Prostate gland (tissue), 2 donors: ENCODE measurements at regions not wholly inside any gene's neighbourhood (a gene's known extent, or its start where the extent isn't known, plus 50 kb on each side); places are given as distances from the start of the nearest gene placed in this dataset.

Source experiments
- DNase-seq: peaks from one replicate; pipeline ENCODE4 v3.0.0-alpha.2; 2019; ENCODE audit warnings: low spot score
- H3K27ac ChIP-seq, 2 donors: fragments of 200-600 bp; sonication (generic); 2 replicates each; pipeline ENCODE4 v1.5.1; 2017 to 2019
- H3K27me3 ChIP-seq: fragments of 200-600 bp; sonication (generic); replicated peaks from 2 replicates; pipeline ENCODE4 v1.5.1; 2019; ENCODE audit not compliant: insufficient read depth
- H3K36me3 ChIP-seq, 2 donors: fragments of 200-600 bp; sonication (generic); 1 replicate in 1 of 2; 2 replicates in 1 of 2; pipeline versions ENCODE4 v1.5.1 to v1.8.1; 2017 to 2019
- H3K4me1 ChIP-seq: fragments of 200-600 bp; sonication (generic); replicated peaks from 2 replicates; pipeline ENCODE4 v1.5.1; 2019
- H3K4me3 ChIP-seq, 2 donors: fragments of 200-600 bp; sonication (generic); 2 replicates each; pipeline ENCODE4 v1.5.1; 2017 to 2019
- H3K9me3 ChIP-seq: fragments of 200-600 bp; sonication (generic); 2 replicates; pipeline ENCODE4 v1.5.1; 2017
- POLR2A ChIP-seq: fragments of 450-650 bp; IDR thresholded peaks from one replicate; pipeline ENCODE4 v1.6.1; 2016; ENCODE audit warnings: antibody characterized with exemption, mild to moderate bottlenecking
- POLR2AphosphoS5 ChIP-seq: sonication (generic); formaldehyde crosslinking; IDR thresholded peaks from one replicate; pipeline ENCODE4 v1.6.1; 2017; ENCODE audit warnings: antibody characterized with exemption
- WGBS: methylation state at CpG from one replicate; pipeline ENCODE4 v1.1.5; 2018; 5-methylcytosine and 5-hydroxymethylcytosine counted together
- intact Hi-C: fragments of 100-400 bp; cut with DNase I; formaldehyde crosslinking; loops from one replicate; pipeline ENCODE4 v1.14.2; 2022
- TF ChIP-seq, protein P1 (sequence below), 4 experiments: fragments of 200-600 bp in 2 of 4; fragments of 450-650 bp in 2 of 4; sonication (generic) in 2 of 4; IDR thresholded peaks; 1 replicate in 3 of 4; 2 replicates in 1 of 4; pipeline ENCODE4 v1.5.1; 2016 to 2019; ENCODE audit warnings: antibody characterized with exemption in 4 of 4, mild to moderate bottlenecking in 2 of 4, moderate library complexity in 2 of 4

DNA sequence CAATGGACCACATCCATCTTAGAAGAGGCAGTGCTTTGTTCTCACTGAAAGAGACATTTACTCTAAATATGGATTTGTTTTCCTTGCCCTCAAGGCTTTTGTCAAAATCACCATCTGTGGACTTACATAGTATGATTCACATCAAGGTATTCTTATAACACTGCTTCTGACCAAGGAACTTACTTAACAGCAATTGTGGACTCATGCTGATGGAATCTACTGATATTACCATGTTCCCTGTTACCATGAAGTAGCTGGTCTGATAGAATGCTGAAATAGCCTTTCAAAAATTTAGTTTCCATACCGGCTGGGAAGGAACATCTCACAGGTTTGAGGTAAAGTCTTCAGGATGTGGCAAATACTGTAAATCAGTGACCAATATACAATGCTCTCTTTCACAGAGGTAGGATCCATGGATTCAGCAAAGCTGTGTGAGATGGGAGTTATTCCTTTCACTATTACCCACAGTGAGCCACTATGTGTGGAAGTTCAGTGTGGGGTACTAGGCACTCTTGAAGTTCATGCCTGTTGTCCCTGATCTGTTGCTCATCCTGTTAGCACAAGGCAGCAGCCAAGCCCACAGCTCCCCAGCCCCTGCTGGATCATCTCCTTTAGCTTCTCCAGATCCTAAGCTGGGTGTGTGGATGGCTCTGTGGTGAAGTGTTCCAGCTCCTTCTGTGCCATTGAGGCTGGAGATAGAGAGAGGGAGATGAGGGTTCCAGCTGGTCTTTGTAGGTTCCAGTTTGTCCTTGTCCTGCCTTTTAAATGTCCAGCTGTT, 126.4 kb downstream of the ATP23 start:
- Histone ChIP-seq H3K4me3 (no peak overlapping the region), H3K4me1 (no peaks in the 10 kb centered on the region), H3K27ac (no peak overlapping the region), H3K9me3 (no peaks in the 10 kb centered on the region), H3K36me3 (no peaks in the 10 kb centered on the region), H3K27me3 (no peaks in the 10 kb centered on the region)
- no peak for DNase-seq
- intact Hi-C loops: no loop called here
- TF ChIP-seq POLR2A: no peak
- TF ChIP-seq, protein P1, sequence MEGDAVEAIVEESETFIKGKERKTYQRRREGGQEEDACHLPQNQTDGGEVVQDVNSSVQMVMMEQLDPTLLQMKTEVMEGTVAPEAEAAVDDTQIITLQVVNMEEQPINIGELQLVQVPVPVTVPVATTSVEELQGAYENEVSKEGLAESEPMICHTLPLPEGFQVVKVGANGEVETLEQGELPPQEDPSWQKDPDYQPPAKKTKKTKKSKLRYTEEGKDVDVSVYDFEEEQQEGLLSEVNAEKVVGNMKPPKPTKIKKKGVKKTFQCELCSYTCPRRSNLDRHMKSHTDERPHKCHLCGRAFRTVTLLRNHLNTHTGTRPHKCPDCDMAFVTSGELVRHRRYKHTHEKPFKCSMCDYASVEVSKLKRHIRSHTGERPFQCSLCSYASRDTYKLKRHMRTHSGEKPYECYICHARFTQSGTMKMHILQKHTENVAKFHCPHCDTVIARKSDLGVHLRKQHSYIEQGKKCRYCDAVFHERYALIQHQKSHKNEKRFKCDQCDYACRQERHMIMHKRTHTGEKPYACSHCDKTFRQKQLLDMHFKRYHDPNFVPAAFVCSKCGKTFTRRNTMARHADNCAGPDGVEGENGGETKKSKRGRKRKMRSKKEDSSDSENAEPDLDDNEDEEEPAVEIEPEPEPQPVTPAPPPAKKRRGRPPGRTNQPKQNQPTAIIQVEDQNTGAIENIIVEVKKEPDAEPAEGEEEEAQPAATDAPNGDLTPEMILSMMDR (IDR thresholded peaks at IDR 0.05): no peak
- TF ChIP-seq POLR2AphosphoS5: no peak
- WGBS: 14% methylated on average over 1 of the region's 1 CpG

DNA sequence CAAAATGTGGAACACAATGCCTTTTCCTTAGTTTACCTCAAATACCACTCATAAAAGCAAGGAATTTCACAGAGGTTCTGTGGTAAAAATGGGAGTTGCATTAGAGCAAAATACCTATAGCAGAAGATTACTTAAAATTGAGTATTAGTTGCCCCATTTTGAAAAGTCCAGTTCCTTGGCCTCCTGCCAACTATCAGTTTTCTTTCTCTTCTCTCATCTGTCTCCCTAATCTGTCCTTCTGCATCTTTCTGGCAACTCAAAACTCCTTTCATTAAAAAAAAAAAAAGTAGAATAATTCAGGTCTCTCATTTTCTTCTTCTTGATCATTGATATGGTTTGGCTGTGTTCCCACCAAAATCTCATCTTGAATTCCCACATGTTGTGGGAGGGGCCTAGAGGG, 127.3 kb downstream of the ATP23 start:
- no peaks in the 10 kb centered on the region for H3K4me1 ChIP-seq
- no peaks in the 10 kb centered on the region for H3K9me3 ChIP-seq
- no peak for DNase-seq
- H3K36me3 ChIP-seq: no peaks in the 10 kb centered on the region
- H3K27me3 ChIP-seq: no peaks in the 10 kb centered on the region
- no peak for TF ChIP-seq POLR2A
- TF ChIP-seq, protein P1 (IDR thresholded peaks at IDR 0.05): no peak
- no peak for TF ChIP-seq POLR2AphosphoS5
- H3K27ac ChIP-seq: no peak overlapping the region
- H3K4me3 ChIP-seq: no peak overlapping the region
- intact Hi-C loops: no loop called here

DNA sequence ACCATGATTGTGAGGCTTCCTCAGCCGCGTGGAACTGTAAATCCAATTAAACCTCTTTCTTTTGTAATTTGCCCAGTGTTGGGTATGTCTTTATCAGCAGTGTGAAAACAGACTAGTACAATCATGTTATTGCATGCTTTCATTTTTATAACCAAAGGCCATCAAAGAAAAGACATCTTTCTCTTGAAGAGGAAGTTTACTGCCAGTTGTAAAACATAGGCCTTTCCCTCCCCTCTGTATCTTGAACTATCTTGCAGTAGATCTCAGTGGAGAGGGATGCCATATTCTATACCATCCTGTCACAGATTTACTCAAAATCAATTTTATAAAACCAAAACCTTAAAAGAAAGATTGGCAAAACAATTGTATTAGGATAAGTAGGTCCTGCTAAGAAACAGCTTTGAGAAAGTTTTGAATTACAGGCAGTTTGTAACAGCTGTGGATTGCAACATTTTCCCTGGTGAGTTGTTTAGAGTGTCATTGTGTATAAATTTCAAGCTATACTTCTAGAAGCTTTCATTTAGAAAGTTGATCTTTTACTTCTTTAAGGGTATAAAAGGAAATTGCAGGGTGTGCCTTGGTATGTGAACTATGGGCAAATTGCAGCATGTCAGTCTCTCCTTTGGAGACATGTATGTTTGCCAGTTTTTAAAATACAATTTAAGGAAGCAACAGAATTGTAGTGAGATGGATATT, 128.0 kb downstream of the ATP23 start:
- no peak for DNase-seq
- Histone ChIP-seq H3K36me3 (no peaks in the 10 kb centered on the region), H3K9me3 (no peaks in the 10 kb centered on the region), H3K27ac (no peak overlapping the region), H3K27me3 (no peaks in the 10 kb centered on the region), H3K4me1 (no peaks in the 10 kb centered on the region), H3K4me3 (no peak overlapping the region)
- TF ChIP-seq POLR2A (no peak), POLR2AphosphoS5 (no peak)
- TF ChIP-seq, protein P1 (IDR thresholded peaks at IDR 0.05): no peak
- intact Hi-C loops: no loop called here
- WGBS: 36% methylated on average over 2 of the region's 2 CpGs

DNA sequence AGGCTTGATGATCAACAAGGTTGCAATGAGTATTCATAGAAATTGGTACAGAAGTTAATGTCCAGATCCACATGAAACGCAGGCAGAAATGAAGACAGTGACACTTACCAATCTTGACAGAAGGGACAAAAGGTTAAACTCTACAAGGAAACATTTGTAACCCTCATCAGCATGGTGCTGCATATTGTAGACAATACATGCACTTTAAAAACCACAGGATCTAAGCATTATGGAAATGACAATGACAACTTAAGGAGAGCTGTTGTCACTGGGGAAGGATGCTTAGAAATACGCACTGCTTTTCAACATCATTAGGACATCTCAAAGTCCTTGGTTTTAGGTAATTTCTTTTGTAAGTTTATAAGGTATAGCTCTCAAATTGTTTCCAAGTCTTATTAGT, 130.6 kb downstream of the ATP23 start:
- TF ChIP-seq POLR2AphosphoS5: no peak
- no peaks in the 10 kb centered on the region for H3K4me1 ChIP-seq

DNA sequence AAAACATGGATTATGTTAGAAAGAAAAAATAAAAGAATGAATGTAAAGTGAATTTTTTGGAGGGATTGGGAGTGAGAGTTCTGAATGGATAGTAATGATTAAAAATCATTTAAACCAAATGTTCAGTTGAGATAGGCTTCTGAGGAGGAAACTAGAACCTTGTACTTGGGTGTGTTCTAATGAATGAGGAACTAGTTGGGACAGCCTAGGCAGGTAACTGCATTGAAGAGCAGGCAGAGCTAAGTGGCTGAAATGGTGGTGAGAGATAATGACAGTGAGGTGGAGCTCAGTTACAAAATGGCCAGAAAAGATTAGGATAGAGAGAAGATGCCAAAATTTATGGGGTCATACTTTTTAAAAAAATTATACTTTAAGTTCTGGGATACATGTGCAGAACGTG, 132.9 kb downstream of the ATP23 start:
- no peak for DNase-seq
- no peak overlapping the region for H3K4me3 ChIP-seq
- H3K9me3 ChIP-seq: no peaks in the 10 kb centered on the region
- H3K36me3 ChIP-seq: no peaks in the 10 kb centered on the region
- no peaks in the 10 kb centered on the region for H3K27me3 ChIP-seq
- no peak overlapping the region for H3K27ac ChIP-seq
- intact Hi-C loops: no loop called here
- TF ChIP-seq POLR2A (no peak), POLR2AphosphoS5 (no peak)
- TF ChIP-seq, protein P1 (IDR thresholded peaks at IDR 0.05): no peak
- H3K4me1 ChIP-seq: no peaks in the 10 kb centered on the region
- WGBS: 87% methylated on average over 1 of the region's 1 CpG

More for the DNA sequence above, 130.6 kb downstream of the ATP23 start:
- Histone ChIP-seq H3K9me3 (no peaks in the 10 kb centered on the region), H3K4me3 (no peak overlapping the region), H3K27me3 (no peaks in the 10 kb centered on the region), H3K27ac (no peak overlapping the region), H3K36me3 (no peaks in the 10 kb centered on the region)
- WGBS: 96% methylated on average over 2 of the region's 2 CpGs
- intact Hi-C loops: no loop called here
- DNase-seq: no peak
